Left ventricle myocardium inferior (tissue), 1 donor: ENCODE measurements at regions not wholly inside any gene's neighbourhood (a gene's known extent, or its start where the extent isn't known, plus 50 kb on each side); places are given as distances from the start of the nearest gene placed in this dataset.
A peak's percentile ranks its signal among the peaks of the same experiment; 100 is the strongest.

Source experiments
- DNase-seq: peaks from one replicate; pipeline ENCODE4 v3.0.0-alpha.2; 2020
- H3K27ac ChIP-seq: fragments of 200-600 bp; replicated peaks from 2 replicates; pipeline ENCODE4 v1.8.0; 2021
- H3K27me3 ChIP-seq: fragments of 200-600 bp; 2 replicates; pipeline ENCODE4 v1.8.0; 2021; ENCODE audit warnings: low read depth
- H3K36me3 ChIP-seq: fragments of 200-600 bp; 2 replicates; pipeline ENCODE4 v1.8.0; 2021
- H3K4me1 ChIP-seq: fragments of 200-600 bp; 2 replicates; pipeline ENCODE4 v1.8.0; 2021
- H3K4me3 ChIP-seq: fragments of 200-600 bp; 2 replicates; pipeline ENCODE4 v1.8.0; 2021; ENCODE audit warnings: mild to moderate bottlenecking, moderate library complexity
- H3K9me3 ChIP-seq: fragments of 200-600 bp; replicated peaks from 2 replicates; pipeline ENCODE4 v1.8.0; 2021
- intact Hi-C: fragments of 100-400 bp; cut with micrococcal nuclease; formaldehyde crosslinking; loops from one replicate; pipeline ENCODE4 v1.11.0; 2022
- TF ChIP-seq, protein P1 (sequence below): fragments of 200-600 bp; IDR thresholded peaks from 2 replicates; pipeline ENCODE4 v1.8.0; 2021; ENCODE audit warnings: antibody characterized with exemption, mild to moderate bottlenecking, borderline replicate concordance
- donor health status: DM: no; HTN: yes; CAD: no; lungs with severe emphysema.

DNA sequence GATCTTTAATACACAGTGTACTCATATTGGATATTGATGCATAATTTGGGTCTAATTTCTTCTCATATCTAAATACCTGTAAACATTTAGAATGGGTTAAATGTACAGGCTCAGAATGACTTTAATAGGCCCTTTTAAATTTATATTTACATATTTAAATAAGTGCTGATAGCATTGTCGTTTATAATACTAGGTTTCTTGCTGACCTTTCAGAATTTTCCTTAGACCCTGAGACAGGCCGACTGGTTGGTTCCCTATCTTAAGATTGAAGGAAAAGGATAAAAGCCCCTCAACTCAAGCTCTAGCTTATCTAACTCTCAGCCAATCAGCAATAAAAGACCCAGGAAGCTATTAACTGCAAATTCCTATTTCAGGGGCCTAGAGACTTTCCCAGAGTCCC lies 67.8 kb upstream of the HNMT start:
- no peaks in the 10 kb centered on the region for H3K27me3 ChIP-seq
- no peak for DNase-seq
- no peaks in the 10 kb centered on the region for H3K36me3 ChIP-seq
- H3K27ac ChIP-seq = no peak overlapping the region
- H3K9me3 ChIP-seq = no peaks in the 10 kb centered on the region
- TF ChIP-seq, protein P1, sequence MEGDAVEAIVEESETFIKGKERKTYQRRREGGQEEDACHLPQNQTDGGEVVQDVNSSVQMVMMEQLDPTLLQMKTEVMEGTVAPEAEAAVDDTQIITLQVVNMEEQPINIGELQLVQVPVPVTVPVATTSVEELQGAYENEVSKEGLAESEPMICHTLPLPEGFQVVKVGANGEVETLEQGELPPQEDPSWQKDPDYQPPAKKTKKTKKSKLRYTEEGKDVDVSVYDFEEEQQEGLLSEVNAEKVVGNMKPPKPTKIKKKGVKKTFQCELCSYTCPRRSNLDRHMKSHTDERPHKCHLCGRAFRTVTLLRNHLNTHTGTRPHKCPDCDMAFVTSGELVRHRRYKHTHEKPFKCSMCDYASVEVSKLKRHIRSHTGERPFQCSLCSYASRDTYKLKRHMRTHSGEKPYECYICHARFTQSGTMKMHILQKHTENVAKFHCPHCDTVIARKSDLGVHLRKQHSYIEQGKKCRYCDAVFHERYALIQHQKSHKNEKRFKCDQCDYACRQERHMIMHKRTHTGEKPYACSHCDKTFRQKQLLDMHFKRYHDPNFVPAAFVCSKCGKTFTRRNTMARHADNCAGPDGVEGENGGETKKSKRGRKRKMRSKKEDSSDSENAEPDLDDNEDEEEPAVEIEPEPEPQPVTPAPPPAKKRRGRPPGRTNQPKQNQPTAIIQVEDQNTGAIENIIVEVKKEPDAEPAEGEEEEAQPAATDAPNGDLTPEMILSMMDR = no peak
- no peak overlapping the region for H3K4me3 ChIP-seq
- no peaks in the 10 kb centered on the region for H3K4me1 ChIP-seq
- intact Hi-C loops = no loop called here

DNA sequence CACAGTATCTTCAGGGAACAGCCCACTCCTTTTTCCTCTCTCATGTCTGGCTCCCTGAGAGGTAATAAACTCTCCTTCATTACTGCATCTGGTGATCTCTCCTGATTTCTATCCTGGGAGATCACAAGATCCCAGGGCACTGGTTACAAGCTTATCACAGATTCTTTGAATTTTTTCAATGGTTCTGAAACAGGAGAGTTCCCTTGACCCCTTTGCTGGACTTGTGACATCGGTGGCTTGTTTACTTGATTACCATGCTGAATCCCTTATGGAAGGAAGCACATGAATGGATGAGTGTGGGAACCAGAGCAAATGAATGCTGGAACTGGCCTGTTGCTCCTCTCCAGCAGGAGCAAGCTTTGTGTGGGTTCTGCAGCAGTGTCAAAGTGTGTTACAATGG lies 67.2 kb upstream of the HNMT start:
- TF ChIP-seq, protein P1 = no peak
- DNase-seq = no peak
- H3K9me3 ChIP-seq = no peaks in the 10 kb centered on the region
- intact Hi-C loops = no loop called here
- H3K4me1 ChIP-seq = no peaks in the 10 kb centered on the region
- no peak overlapping the region for H3K4me3 ChIP-seq
- H3K36me3 ChIP-seq = no peaks in the 10 kb centered on the region
- no peaks in the 10 kb centered on the region for H3K27me3 ChIP-seq
- H3K27ac ChIP-seq = no peak overlapping the region

DNA sequence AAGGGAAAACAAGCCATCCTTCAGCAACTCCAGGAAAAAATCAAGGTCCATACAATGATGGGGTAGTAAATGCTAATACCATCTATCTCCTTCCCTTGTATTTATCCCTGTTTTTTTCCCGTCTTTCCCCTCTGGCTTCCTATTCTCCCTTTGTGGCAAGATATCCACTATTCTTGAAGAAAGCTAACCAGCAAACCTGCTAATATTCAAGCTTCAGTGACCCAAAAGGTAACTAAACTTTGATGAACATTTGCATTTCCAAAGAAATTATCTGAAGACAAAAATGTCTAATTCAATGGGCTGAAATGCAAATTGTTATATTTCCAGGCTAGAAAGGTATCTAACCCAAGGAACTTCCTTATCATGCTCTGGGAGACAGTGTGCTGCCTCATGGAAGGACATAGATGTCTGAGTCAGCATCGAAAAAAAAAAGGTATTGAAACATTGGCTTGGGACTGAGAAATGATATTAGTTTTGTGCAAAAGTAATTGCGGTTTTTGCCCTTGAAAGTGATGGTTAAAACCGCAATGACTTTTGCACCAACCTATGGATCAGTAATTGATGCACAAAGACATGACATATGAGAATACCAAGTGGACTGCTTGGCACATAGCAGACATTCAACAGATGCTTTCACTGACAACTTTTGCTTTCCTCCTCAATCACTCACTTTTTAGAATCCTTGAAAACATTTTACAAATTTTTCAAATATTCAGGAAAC lies 63.7 kb upstream of the HNMT start:
- Histone ChIP-seq H3K4me3 (no peak overlapping the region), H3K27me3 (peaks cover 4% of the 10 kb centered on the region), H3K9me3 (no peaks in the 10 kb centered on the region), H3K4me1 (no peaks in the 10 kb centered on the region), H3K36me3 (no peaks in the 10 kb centered on the region), H3K27ac (no peak overlapping the region)
- no peak for DNase-seq
- TF ChIP-seq, protein P1 = no peak
- intact Hi-C loops = no loop called here

DNA sequence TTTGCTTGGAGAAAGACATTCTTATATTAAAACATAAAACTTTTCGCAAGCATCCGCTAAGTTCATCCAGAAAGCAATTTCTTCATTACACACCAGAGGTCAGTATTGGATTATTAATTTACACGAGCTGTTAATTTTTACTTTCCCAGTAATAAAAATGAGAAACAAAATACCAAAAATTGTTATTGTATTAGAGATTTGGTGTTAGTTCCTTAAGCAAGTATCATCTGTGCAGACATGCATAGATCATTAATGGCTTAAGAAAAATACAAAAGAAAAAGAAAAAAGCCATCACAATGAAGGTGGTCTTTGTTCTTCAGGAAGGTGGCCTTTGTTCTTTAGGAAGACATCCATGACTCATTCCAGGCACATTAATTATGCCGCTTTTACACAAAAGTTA lies 53.6 kb upstream of the HNMT start:
- Histone ChIP-seq H3K4me3 (no peak overlapping the region), H3K27me3 (no peaks in the 10 kb centered on the region), H3K4me1 (no peaks in the 10 kb centered on the region), H3K9me3 (no peaks in the 10 kb centered on the region), H3K27ac (no peak overlapping the region), H3K36me3 (no peaks in the 10 kb centered on the region)
- TF ChIP-seq, protein P1 = peak; percentile 75
- DNase-seq = no peak
- intact Hi-C loops = loop anchor here (2.0 kb wide), 1 partner anchor 916 kb away; no protein-coding TSS in a partner anchor

DNA sequence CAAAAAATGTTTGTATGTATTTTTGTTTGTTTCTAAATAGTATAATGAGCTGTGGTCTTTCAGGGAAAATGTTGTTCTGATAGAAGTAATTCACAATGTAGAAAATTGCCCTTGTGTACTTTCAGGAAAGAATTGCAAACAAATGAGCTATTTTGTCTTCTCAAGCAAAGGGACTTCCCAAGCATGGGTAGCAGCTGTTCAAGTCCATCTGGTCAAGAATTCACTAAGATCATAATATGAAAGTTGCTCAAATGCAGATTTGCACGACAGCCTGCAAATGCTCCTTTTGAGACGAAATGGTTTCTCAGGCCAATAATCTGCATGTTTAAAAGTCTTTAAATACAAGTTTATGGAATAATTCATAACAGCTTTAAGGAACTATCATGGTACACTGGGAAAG lies 51.9 kb upstream of the HNMT start:
- no peaks in the 10 kb centered on the region for H3K27me3 ChIP-seq
- H3K9me3 ChIP-seq = no peaks in the 10 kb centered on the region
- intact Hi-C loops = no loop called here
- TF ChIP-seq, protein P1 = no peak
- H3K4me1 ChIP-seq = no peaks in the 10 kb centered on the region
- H3K27ac ChIP-seq = no peak overlapping the region
- no peaks in the 10 kb centered on the region for H3K36me3 ChIP-seq
- DNase-seq = no peak
- H3K4me3 ChIP-seq = no peak overlapping the region
